GM21825 (cell line): ENCODE measurements at regions not wholly inside any gene's neighbourhood (a gene's known extent, or its start where the extent isn't known, plus 50 kb on each side); places are given as distances from the start of the nearest gene placed in this dataset.
"Not testable (repeated sequence)": the region's sequence is repeated elsewhere in the genome, so short reads cannot be mapped to it uniquely, and the experiment has no call there.

Experiments
- ATAC-seq: cut with Tn5 transposase; IDR thresholded peaks from one replicate; pipeline ENCODE4 v1.9.1; 2021; ENCODE audit warnings: mild to moderate bottlenecking, moderate library complexity; ENCODE audit not compliant: unreplicated experiment

GRCh38 chr1:68827261-68827660, 330.4 kb upstream of the DEPDC1 start:
- no peak for ATAC-seq

- ATAC-seq = no peak
These were observed 331.1 kb upstream of the DEPDC1 start for GRCh38 chr1:68828013-68828412.

GRCh38 chr1:68831281-68831680, 334.4 kb upstream of the DEPDC1 start:
- no peak for ATAC-seq

GRCh38 chr1:68848017-68848416, 351.1 kb upstream of the DEPDC1 start:
- ATAC-seq = no peak

GRCh38 chr1:68868606-68869005, 371.7 kb upstream of the DEPDC1 start:
- ATAC-seq = no peak

- ATAC-seq = no peak
These were observed 376.3 kb upstream of the DEPDC1 start for GRCh38 chr1:68873144-68873543.

- ATAC-seq = not testable (repeated sequence)
These were observed 384.7 kb upstream of the DEPDC1 start for GRCh38 chr1:68881330-68882194.

GRCh38 chr1:68889471-68889870, 392.6 kb upstream of the DEPDC1 start:
- ATAC-seq = no peak

- ATAC-seq = no peak
These were observed 393.9 kb upstream of the DEPDC1 start for GRCh38 chr1:68890736-68891135.

GRCh38 chr1:68904477-68904876, 407.6 kb upstream of the DEPDC1 start:
- ATAC-seq = no peak

GRCh38 chr1:68906431-68906830, 409.5 kb upstream of the DEPDC1 start:
- ATAC-seq = no peak

GRCh38 chr1:68907491-68907890, 410.6 kb upstream of the DEPDC1 start:
- ATAC-seq = no peak

GRCh38 chr1:68908316-68908715, 411.4 kb upstream of the DEPDC1 start:
- ATAC-seq = no peak

GRCh38 chr1:68916221-68916902, 419.5 kb upstream of the DEPDC1 start:
- no peak for ATAC-seq

GRCh38 chr1:68917456-68917855, 420.6 kb upstream of the DEPDC1 start:
- ATAC-seq = no peak

- ATAC-seq = no peak
These were observed 421.7 kb upstream of the DEPDC1 start for GRCh38 chr1:68918563-68918962.

- ATAC-seq = no peak
These were observed 422.2 kb upstream of the DEPDC1 start for GRCh38 chr1:68919075-68919474.

- not testable (repeated sequence) for ATAC-seq
These were observed 426.7 kb upstream of the DEPDC1 start for GRCh38 chr1:68923475-68924088.

- no peak for ATAC-seq
These were observed 433.2 kb upstream of the DEPDC1 start for GRCh38 chr1:68930101-68930500.

- no peak for ATAC-seq
These were observed 439.6 kb upstream of the DEPDC1 start for GRCh38 chr1:68936530-68936929.

- no peak for ATAC-seq
These were observed 441.3 kb upstream of the DEPDC1 start for GRCh38 chr1:68938051-68938666.
